ENCODE measurements at regions not wholly inside any gene's neighbourhood (a gene's known extent, or its start where the extent isn't known, plus 50 kb on each side); places are given as distances from the start of the nearest gene placed in this dataset.

DNA sequence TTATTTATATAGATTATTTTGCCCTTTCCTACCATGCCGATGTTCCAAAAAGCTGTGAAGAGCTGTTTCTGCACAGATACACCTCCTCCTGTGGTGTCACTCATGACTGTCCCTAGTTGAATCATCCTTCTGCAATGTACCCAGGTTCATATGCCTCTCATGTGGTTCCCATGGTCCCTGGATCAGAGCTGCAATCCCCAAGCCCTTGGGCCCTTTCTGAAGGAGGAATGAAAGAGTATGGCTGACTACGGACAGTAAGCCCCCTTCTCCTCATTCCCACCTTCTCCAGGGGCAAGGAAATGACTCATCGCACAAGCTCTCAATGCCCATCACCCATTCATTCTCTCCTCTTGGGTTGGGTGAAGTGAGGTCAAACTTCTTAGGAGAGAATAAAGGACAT lies 63.9 kb upstream of the ACVR1 start:
- Histone ChIP-seq H3K9me3 (no peaks in the 10 kb centered on the region), H3K27me3 (no peaks in the 10 kb centered on the region), H3K27ac (no peak overlapping the region), H3K4me3 (no peak overlapping the region), H3K4me1 (no peaks in the 10 kb centered on the region), H3K36me3 (no peaks in the 10 kb centered on the region)
- 97 to 100% methylated on average over 1 to 3 of the region's 3 CpGs for WGBS, 2 donors (ENCODE audit: low coverage in 1 of 2)
- ATAC-seq: no peak
- TF ChIP-seq POLR2AphosphoS5 (IDR thresholded peaks at IDR 0.05) (no peak), POLR2A (IDR thresholded peaks at IDR 0.05) (no peak), EP300 (IDR thresholded peaks at IDR 0.05) (no peak), CTCF (IDR thresholded peaks at IDR 0.05) (no peak)

DNA sequence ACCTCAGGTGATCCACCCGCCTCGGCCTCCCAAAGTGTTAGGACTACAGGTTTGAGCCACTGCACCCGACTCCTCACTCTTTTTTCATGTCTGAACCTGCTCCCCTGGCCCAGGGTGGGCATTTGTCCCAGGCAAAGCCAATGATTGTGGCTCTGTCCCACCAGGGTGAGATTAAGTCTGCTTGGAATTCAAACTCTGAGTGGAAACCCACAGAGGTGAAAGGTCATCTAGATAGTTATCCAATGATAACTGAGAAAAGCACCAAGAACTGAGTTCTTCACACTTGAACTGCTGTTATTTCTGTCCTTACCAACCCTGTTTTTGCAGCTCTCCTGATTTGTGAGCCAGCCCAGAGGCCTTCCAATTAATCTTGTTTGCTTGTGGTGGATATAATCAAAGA lies 62.4 kb upstream of the ACVR1 start:
- Histone ChIP-seq H3K4me3 (no peak overlapping the region), H3K27me3 (peaks cover 5% of the 10 kb centered on the region), H3K27ac (no peak overlapping the region), H3K9me3 (no peaks in the 10 kb centered on the region), H3K4me1 (no peaks in the 10 kb centered on the region), H3K36me3 (no peaks in the 10 kb centered on the region)
- no peak for TF ChIP-seq EP300 (IDR thresholded peaks at IDR 0.05)
- ATAC-seq: no peak
- WGBS, 2 donors (ENCODE audit: low coverage in 1 of 2): 86 to 90% methylated on average over 1 to 2 of the region's 3 CpGs

GRCh38 chr2:157936406-157936805 lies 60.3 kb upstream of the ACVR1 start:
- ATAC-seq: no peak
- TF ChIP-seq POLR2A (IDR thresholded peaks at IDR 0.05) (no peak), POLR2AphosphoS5 (IDR thresholded peaks at IDR 0.05) (no peak), EP300 (IDR thresholded peaks at IDR 0.05) (no peak), CTCF (IDR thresholded peaks at IDR 0.05) (no peak)
- Histone ChIP-seq H3K4me1 (no peaks in the 10 kb centered on the region), H3K36me3 (no peaks in the 10 kb centered on the region), H3K27me3 (peaks cover 16% of the 10 kb centered on the region), H3K9me3 (no peaks in the 10 kb centered on the region), H3K4me3 (no peak overlapping the region), H3K27ac (no peak overlapping the region)
- whole genome bisulfite sequencing, 2 donors (ENCODE audit: low coverage in 1 of 2): 44 to 84% methylated on average over 1 of the region's 1 CpG

- no peak for ATAC-seq
- TF ChIP-seq POLR2AphosphoS5 (IDR thresholded peaks at IDR 0.05) (no peak), CTCF (IDR thresholded peaks at IDR 0.05) (no peak), EP300 (IDR thresholded peaks at IDR 0.05) (no peak), POLR2A (IDR thresholded peaks at IDR 0.05) (no peak)
- Histone ChIP-seq H3K4me3 (no peak overlapping the region), H3K9me3 (no peaks in the 10 kb centered on the region), H3K36me3 (no peaks in the 10 kb centered on the region), H3K4me1 (no peaks in the 10 kb centered on the region), H3K27ac (no peak overlapping the region), H3K27me3 (peaks cover 16% of the 10 kb centered on the region)
- WGBS, 2 donors (ENCODE audit: low coverage in 1 of 2): 58 to 60% methylated on average over 2 of the region's 2 CpGs
These were observed 59.3 kb upstream of the ACVR1 start for GRCh38 chr2:157935378-157935906.

GRCh38 chr2:157934684-157935377 lies 58.7 kb upstream of the ACVR1 start:
- ATAC-seq: no peak
- no peak for TF ChIP-seq POLR2A (IDR thresholded peaks at IDR 0.05)
- no peak for TF ChIP-seq POLR2AphosphoS5 (IDR thresholded peaks at IDR 0.05)
- no peak for TF ChIP-seq EP300 (IDR thresholded peaks at IDR 0.05)
- TF ChIP-seq CTCF (IDR thresholded peaks at IDR 0.05): no peak
- Histone ChIP-seq H3K9me3 (no peaks in the 10 kb centered on the region), H3K27me3 (peaks cover 16% of the 10 kb centered on the region), H3K4me1 (no peaks in the 10 kb centered on the region), H3K27ac (no peak overlapping the region), H3K36me3 (no peaks in the 10 kb centered on the region), H3K4me3 (no peak overlapping the region)
- 49 to 77% methylated on average over 3 of the region's 3 CpGs for WGBS, 2 donors (ENCODE audit: low coverage in 1 of 2)

Measured in gastroesophageal sphincter (tissue), 4 donors.